PC-3 (cell line): ENCODE measurements at regions not wholly inside any gene's neighbourhood (a gene's known extent, or its start where the extent isn't known, plus 50 kb on each side); places are given as distances from the start of the nearest gene placed in this dataset.

Experiments
- EZH2 ChIP-seq: fragments of 300-600 bp; sonication (generic); IDR thresholded peaks from one replicate; pipeline ENCODE4 v1.6.1; 2017; ENCODE audit warnings: antibody characterized with exemption, mild to moderate bottlenecking, low read length; ENCODE audit not compliant: unreplicated experiment
- EZH2phosphoT487 ChIP-seq: fragments of 300-600 bp; sonication (generic); IDR thresholded peaks from 2 replicates; pipeline ENCODE4 v1.6.1; 2018; ENCODE audit warnings: mild to moderate bottlenecking, antibody characterized with exemption, low read length, borderline replicate concordance
- TF ChIP-seq, protein P1 (sequence below): fragments of 300-600 bp; sonication (generic); conservative IDR thresholded peaks from 2 replicates; pipeline ENCODE4 v1.5.1; 2017; ENCODE audit warnings: antibody characterized with exemption, low read depth, mild to moderate bottlenecking, low read length

DNA sequence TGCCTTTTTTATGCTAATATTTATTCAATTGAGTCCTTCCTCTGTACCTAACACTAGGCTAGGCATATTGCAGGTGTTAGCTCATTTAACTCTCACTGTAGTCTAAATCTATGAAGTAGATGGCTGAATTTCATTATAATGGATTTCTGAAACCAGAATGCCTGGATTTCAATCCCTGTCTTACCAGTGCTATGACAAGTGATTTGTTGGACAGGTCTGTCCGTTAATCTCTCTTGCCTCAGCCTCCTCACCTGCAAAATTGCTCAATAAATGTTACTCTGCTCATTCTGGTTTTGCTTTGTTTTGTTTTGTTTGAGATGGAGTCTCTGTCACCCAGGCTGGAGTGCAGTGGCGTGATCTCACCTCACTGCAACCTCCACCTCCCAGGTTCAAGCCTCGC is 146.1 kb upstream of the ADGRL2 start:
- TF ChIP-seq, protein P1, sequence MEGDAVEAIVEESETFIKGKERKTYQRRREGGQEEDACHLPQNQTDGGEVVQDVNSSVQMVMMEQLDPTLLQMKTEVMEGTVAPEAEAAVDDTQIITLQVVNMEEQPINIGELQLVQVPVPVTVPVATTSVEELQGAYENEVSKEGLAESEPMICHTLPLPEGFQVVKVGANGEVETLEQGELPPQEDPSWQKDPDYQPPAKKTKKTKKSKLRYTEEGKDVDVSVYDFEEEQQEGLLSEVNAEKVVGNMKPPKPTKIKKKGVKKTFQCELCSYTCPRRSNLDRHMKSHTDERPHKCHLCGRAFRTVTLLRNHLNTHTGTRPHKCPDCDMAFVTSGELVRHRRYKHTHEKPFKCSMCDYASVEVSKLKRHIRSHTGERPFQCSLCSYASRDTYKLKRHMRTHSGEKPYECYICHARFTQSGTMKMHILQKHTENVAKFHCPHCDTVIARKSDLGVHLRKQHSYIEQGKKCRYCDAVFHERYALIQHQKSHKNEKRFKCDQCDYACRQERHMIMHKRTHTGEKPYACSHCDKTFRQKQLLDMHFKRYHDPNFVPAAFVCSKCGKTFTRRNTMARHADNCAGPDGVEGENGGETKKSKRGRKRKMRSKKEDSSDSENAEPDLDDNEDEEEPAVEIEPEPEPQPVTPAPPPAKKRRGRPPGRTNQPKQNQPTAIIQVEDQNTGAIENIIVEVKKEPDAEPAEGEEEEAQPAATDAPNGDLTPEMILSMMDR: no peak
- TF ChIP-seq EZH2 (no peak), EZH2phosphoT487 (no peak)
